Glutamatergic neuron (in vitro differentiated cells): ENCODE measurements at regions not wholly inside any gene's neighbourhood (a gene's known extent, or its start where the extent isn't known, plus 50 kb on each side); places are given as distances from the start of the nearest gene placed in this dataset.

ENCODE experiments used
- DNase-seq: peaks from one replicate; pipeline ENCODE4 v3.0.0; 2022
- H3K27ac Mint-ChIP-seq: one replicate; pipeline ENCODE4 v1.8.0; 2020; ENCODE audit warnings: mild to moderate bottlenecking, mixed read lengths, inconsistent platforms; ENCODE audit not compliant: unreplicated experiment
- H3K27me3 Mint-ChIP-seq: one replicate; pipeline ENCODE4 v1.8.0; 2020; ENCODE audit warnings: mild to moderate bottlenecking, moderate library complexity, mixed read lengths, inconsistent platforms; ENCODE audit not compliant: unreplicated experiment
- H3K36me3 Mint-ChIP-seq: one replicate; pipeline ENCODE4 v1.8.0; 2020; ENCODE audit warnings: mild to moderate bottlenecking, mixed read lengths, inconsistent platforms; ENCODE audit not compliant: unreplicated experiment
- H3K4me1 Mint-ChIP-seq: one replicate; pipeline ENCODE4 v1.8.0; 2020; ENCODE audit warnings: mild to moderate bottlenecking, low read depth, mixed read lengths, inconsistent platforms; ENCODE audit not compliant: unreplicated experiment
- H3K4me3 Mint-ChIP-seq: one replicate; pipeline ENCODE4 v1.8.0; 2020; ENCODE audit warnings: mild to moderate bottlenecking, mixed read lengths, inconsistent platforms; ENCODE audit not compliant: unreplicated experiment
- H3K9me3 Mint-ChIP-seq: one replicate; pipeline ENCODE4 v1.8.0; 2020; ENCODE audit warnings: mild to moderate bottlenecking, moderate library complexity, mixed read lengths, inconsistent platforms; ENCODE audit not compliant: unreplicated experiment
- CTCF ChIP-seq: fragments of 200-600 bp; sonication (generic); IDR thresholded peaks from one replicate; pipeline ENCODE4 v1.5.0; 2021; ENCODE audit not compliant: partially characterized antibody, unreplicated experiment

GRCh38 chr12:60035835-60036234, 440.0 kb downstream of the SLC16A7 start:
- Mint-ChIP-seq H3K4me1 (no peaks in the 10 kb centered on the region), H3K9me3 (peaks cover 4% of the 10 kb centered on the region), H3K4me3 (no peak overlapping the region), H3K27me3 (no peaks in the 10 kb centered on the region), H3K36me3 (peaks cover 14% of the 10 kb centered on the region), H3K27ac (no peak overlapping the region)
- DNase-seq, result no peak
- TF ChIP-seq CTCF, result no peak

GRCh38 chr12:60042835-60043234, 447.0 kb downstream of the SLC16A7 start:
- Mint-ChIP-seq H3K4me3 (no peak overlapping the region), H3K36me3 (no peaks in the 10 kb centered on the region), H3K9me3 (no peaks in the 10 kb centered on the region), H3K27me3 (no peaks in the 10 kb centered on the region), H3K27ac (no peak overlapping the region), H3K4me1 (no peaks in the 10 kb centered on the region)
- no peak for TF ChIP-seq CTCF
- no peak for DNase-seq

DNA sequence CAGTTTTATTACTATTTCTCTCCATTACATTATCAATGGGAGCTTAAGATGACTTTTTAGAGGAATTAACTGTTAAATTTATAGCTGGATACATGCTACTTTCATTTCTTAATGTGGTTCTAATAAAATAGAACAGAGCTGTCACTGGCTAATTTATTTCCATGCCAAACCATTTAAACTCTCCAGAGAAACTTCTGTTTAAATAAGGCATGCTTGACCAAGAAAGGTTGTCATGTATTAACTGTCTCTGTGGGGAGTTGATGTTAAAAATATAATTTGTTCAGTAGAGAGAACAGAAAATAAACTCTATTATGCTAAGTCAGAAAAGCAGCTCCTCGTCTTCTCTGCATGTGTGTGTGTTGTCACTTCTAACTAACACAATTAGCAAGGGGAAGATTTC, 447.4 kb downstream of the SLC16A7 start:
- Mint-ChIP-seq H3K4me1 (no peaks in the 10 kb centered on the region), H3K4me3 (no peak overlapping the region), H3K27me3 (no peaks in the 10 kb centered on the region), H3K36me3 (no peaks in the 10 kb centered on the region), H3K27ac (no peak overlapping the region), H3K9me3 (no peaks in the 10 kb centered on the region)
- DNase-seq, result no peak
- no peak for TF ChIP-seq CTCF

DNA sequence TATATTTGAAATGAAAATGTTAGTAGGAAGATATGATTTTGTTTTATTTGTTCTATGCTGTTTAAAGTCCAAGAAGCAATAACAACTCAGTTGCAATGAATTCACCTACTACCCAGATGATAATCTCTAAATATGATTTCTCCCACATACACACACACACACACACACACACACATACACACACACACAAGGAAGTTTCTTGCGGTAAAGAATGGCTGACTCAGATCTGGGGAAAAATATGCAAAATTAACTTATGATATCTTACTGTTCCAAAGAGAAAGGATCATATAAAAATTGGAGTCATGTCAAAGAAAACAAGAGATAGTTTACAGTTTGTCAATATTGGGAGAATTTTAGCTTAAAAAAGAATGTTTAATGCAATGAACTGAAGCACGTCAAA, 456.7 kb downstream of the SLC16A7 start:
- no peak for DNase-seq
- no peaks in the 10 kb centered on the region for H3K9me3 Mint-ChIP-seq

DNA sequence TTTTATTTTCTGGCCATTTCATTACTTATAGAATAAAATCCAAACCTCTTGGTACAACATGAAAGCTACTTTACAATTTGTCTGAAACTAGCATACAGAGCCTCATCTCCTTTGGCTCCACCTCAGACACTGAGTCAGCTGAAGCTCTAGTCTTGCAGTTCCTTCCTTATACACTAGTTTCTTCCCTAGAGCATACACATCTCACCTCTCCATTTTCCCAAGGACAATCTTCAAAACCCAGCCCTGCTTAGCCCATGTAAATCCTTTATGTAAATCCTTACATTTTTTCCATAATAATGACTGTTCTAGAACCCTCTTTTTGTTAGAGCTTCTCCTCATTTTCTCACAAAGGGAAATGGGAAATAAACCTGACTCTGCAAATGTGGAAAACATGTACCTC, 463.4 kb downstream of the SLC16A7 start:
- no peak overlapping the region for H3K4me3 Mint-ChIP-seq
- H3K27me3 Mint-ChIP-seq, result no peaks in the 10 kb centered on the region
- no peak overlapping the region for H3K27ac Mint-ChIP-seq
- no peak for TF ChIP-seq CTCF
- no peaks in the 10 kb centered on the region for H3K4me1 Mint-ChIP-seq
- no peaks in the 10 kb centered on the region for H3K36me3 Mint-ChIP-seq
- no peak for DNase-seq
- no peaks in the 10 kb centered on the region for H3K9me3 Mint-ChIP-seq

More for the DNA sequence above, 456.7 kb downstream of the SLC16A7 start:
- Mint-ChIP-seq H3K27me3 (no peaks in the 10 kb centered on the region), H3K4me3 (no peak overlapping the region), H3K36me3 (no peaks in the 10 kb centered on the region), H3K27ac (no peak overlapping the region), H3K4me1 (no peaks in the 10 kb centered on the region)
- TF ChIP-seq CTCF, result no peak
